Common myeloid progenitor, CD34-positive (primary cell): ENCODE measurements at regions not wholly inside any gene's neighbourhood (a gene's known extent, or its start where the extent isn't known, plus 50 kb on each side); places are given as distances from the start of the nearest gene placed in this dataset.

ENCODE experiments used
- CTCF ChIA-PET: fragments of 350-600 bp; sonication (Branson Sonifier 250); formaldehyde crosslinking; loops from one replicate; lab custom pipeline; 2021; ENCODE audit warnings: antibody characterized with exemption; lab: Charles Lee
- POLR2A ChIA-PET: fragments of 350-600 bp; sonication (Branson Sonifier 250); formaldehyde crosslinking; loops from one replicate; lab custom pipeline; 2021; ENCODE audit warnings: antibody characterized with exemption; lab: Charles Lee
- DNase-seq, 3 donors: peaks; one replicate each; pipeline versions ENCODE4 v3.0.0 to v3.0.0-alpha.2; 2013
- H3K27ac ChIP-seq, 2 experiments: 1 replicate in 1 of 2; 2 replicates in 1 of 2; pipeline ENCODE4 v1.7.0; 2013; ENCODE audit warnings: inconsistent platforms in 2 of 2, low read length in 2 of 2, mild to moderate bottlenecking in 2 of 2, low read depth in 1 of 2, moderate library complexity in 1 of 2; ENCODE audit not compliant: severe bottlenecking in 2 of 2, insufficient read depth in 1 of 2, poor library complexity in 1 of 2
- H3K27me3 ChIP-seq, 5 experiments: replicated peaks in 2 of 5; 1 replicate in 3 of 5; 2 replicates in 2 of 5; pipeline versions ENCODE4 v1.6.1 to v1.7.0; 2013; ENCODE audit warnings: low read length in 4 of 5, mild to moderate bottlenecking in 2 of 5, moderate library complexity in 2 of 5, inconsistent platforms in 1 of 5; ENCODE audit not compliant: insufficient read depth in 5 of 5, control insufficient read depth in 4 of 5
- H3K36me3 ChIP-seq, 4 experiments: 1 replicate in 2 of 4; 2 replicates in 2 of 4; pipeline versions ENCODE4 v1.6.1 to v1.7.0; 2013; ENCODE audit warnings: low read length in 3 of 4, control low read depth in 1 of 4, mild to moderate bottlenecking in 1 of 4; ENCODE audit not compliant: control insufficient read depth in 4 of 4, insufficient read depth in 4 of 4
- H3K4me1 ChIP-seq, 4 experiments: 1 replicate in 3 of 4; 2 replicates in 1 of 4; pipeline versions ENCODE4 v1.6.1 to v1.7.1; 2013; ENCODE audit warnings: low read length in 3 of 4, mild to moderate bottlenecking in 3 of 4, control low read depth in 1 of 4, inconsistent platforms in 1 of 4, moderate library complexity in 1 of 4; ENCODE audit not compliant: control insufficient read depth in 4 of 4, insufficient read depth in 4 of 4; ENCODE audit errors: control extremely low read depth in 1 of 4
- H3K4me3 ChIP-seq, 7 experiments: 1 replicate in 4 of 7; 2 replicates in 3 of 7; pipeline versions ENCODE4 v1.5.1 to v1.7.0; 2013; ENCODE audit warnings: mild to moderate bottlenecking in 7 of 7, low read length in 6 of 7, moderate library complexity in 6 of 7, inconsistent platforms in 2 of 7, low read depth in 2 of 7, control low read depth in 1 of 7; ENCODE audit not compliant: insufficient read depth in 4 of 7, control insufficient read depth in 1 of 7; ENCODE audit errors: extremely low read depth in 1 of 7
- H3K9me3 ChIP-seq, 5 experiments: 1 replicate in 4 of 5; 2 replicates in 1 of 5; pipeline versions ENCODE4 v1.6.1 to v1.7.1; 2013; ENCODE audit warnings: low read length in 4 of 5, mild to moderate bottlenecking in 2 of 5, inconsistent platforms in 1 of 5, low read depth in 1 of 5, moderate library complexity in 1 of 5; ENCODE audit not compliant: control insufficient read depth in 4 of 5, insufficient read depth in 2 of 5; ENCODE audit errors: control extremely low read depth in 1 of 5
- WGBS: methylation state at CpG from one replicate; pipeline ENCODE4 v1.1.5; 2013; ENCODE audit not compliant: insufficient coverage; 5-methylcytosine and 5-hydroxymethylcytosine counted together

- Histone ChIP-seq H3K27me3 (no peaks in the 10 kb centered on the region), H3K4me3 (no peak overlapping the region), H3K4me1 (peaks cover 0 to 8% (median 1%) of the 10 kb centered on the region in 4 experiments), H3K27ac (no peak overlapping the region), H3K9me3 (peaks cover 0 to 3% (median 0%) of the 10 kb centered on the region in 5 experiments), H3K36me3 (no peaks in the 10 kb centered on the region)
- ChIA-PET CTCF (interaction anchor here (1.0 kb wide), 1 partner anchor 10 kb away, joined by 3 read pairs; no protein-coding TSS in a partner anchor), POLR2A (no interaction called here)
- 100% methylated on average over 1 of the region's 2 CpGs for WGBS
- no peak for DNase-seq
Observed at GRCh38 chr3:5564278-5564666, 376.8 kb downstream of the EDEM1 start.

- Histone ChIP-seq H3K27me3 (no peaks in the 10 kb centered on the region), H3K36me3 (no peaks in the 10 kb centered on the region), H3K27ac (no peak overlapping the region), H3K9me3 (peaks cover 0 to 3% (median 0%) of the 10 kb centered on the region in 5 experiments), H3K4me1 (peaks cover 0 to 8% (median 1%) of the 10 kb centered on the region in 4 experiments), H3K4me3 (no peak overlapping the region)
- ChIA-PET POLR2A (interaction anchor here (0.5 to 0.6 kb wide), 2 partner anchors 25 to 1249 kb away, joined by 3 read pairs; no protein-coding TSS in a partner anchor), CTCF (interaction anchor here (0.6 to 1.1 kb wide), 4 partner anchors 8 to 852 kb away, joined by 3 to 4 read pairs (median 3); no protein-coding TSS in a partner anchor)
- DNase-seq, result no peak
- WGBS, result 36% methylated on average over 2 of the region's 4 CpGs
Observed at GRCh38 chr3:5565026-5565425, 377.5 kb downstream of the EDEM1 start.

DNA sequence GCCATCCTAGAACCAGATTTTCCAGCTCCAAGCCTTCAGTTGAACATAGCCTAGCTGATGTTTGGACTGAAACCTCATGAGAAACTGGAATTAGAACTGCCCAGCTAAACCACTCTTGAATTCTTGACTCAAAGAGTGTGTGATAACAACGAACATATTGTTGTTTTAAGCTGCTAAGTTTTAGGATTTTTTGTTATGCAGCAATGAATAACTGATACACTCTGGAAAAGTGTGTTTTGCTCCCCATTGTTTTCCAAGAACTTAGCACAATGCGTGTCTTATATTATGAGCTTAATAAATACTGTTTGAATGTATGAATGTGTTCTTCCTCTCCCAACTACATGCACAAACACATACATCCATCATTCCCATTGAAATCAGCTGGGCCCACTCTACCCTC lies 379.6 kb downstream of the EDEM1 start:
- no peaks in the 10 kb centered on the region for H3K27me3 ChIP-seq
- ChIA-PET CTCF (no interaction called here), POLR2A (no interaction called here)
- 86% methylated on average over 1 of the region's 2 CpGs for WGBS
- no peak overlapping the region for H3K27ac ChIP-seq
- H3K4me1 ChIP-seq, result peaks cover 0 to 8% (median 1%) of the 10 kb centered on the region in 4 experiments
- no peak overlapping the region for H3K4me3 ChIP-seq
- DNase-seq, result no peak
- H3K9me3 ChIP-seq, result no peaks in the 10 kb centered on the region
- H3K36me3 ChIP-seq, result no peaks in the 10 kb centered on the region

GRCh38 chr3:5568451-5568850 lies 380.9 kb downstream of the EDEM1 start:
- H3K4me3 ChIP-seq, result no peak overlapping the region
- no peaks in the 10 kb centered on the region for H3K36me3 ChIP-seq
- no peak overlapping the region for H3K27ac ChIP-seq
- ChIA-PET CTCF (interaction anchor here (1.1 to 1.2 kb wide), 2 partner anchors 10 to 16 kb away, joined by 3 to 5 read pairs; no protein-coding TSS in a partner anchor), POLR2A (no interaction called here)
- peaks cover 0 to 8% (median 1%) of the 10 kb centered on the region in 4 experiments for H3K4me1 ChIP-seq
- no peaks in the 10 kb centered on the region for H3K9me3 ChIP-seq
- peak in 2 of 3 donors; percentile 24 to 30 for DNase-seq
- no peaks in the 10 kb centered on the region for H3K27me3 ChIP-seq
- WGBS, result 43% methylated on average over 2 of the region's 5 CpGs

DNA sequence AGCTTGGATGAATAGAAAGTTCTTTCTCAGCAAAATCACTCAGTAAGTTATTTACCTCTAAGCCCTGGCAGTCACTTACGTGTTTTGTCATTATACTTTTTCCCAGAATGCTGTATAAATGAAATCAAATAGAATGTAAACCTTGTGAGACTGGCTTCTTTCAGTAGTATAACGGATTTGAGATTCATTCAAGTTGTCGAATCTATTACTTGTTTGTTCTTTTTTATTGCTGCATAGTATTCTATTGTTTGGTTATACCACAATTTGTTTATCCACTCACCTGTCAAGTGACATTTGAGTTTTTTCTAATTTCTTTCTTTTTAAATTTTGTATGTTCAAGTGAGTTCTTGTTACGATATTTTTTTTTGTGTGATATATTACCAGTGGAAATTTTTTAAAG lies 381.6 kb downstream of the EDEM1 start:
- 100% methylated on average over 2 of the region's 4 CpGs for WGBS
- Histone ChIP-seq H3K9me3 (no peaks in the 10 kb centered on the region), H3K27me3 (no peaks in the 10 kb centered on the region), H3K36me3 (no peaks in the 10 kb centered on the region), H3K27ac (no peak overlapping the region), H3K4me3 (no peak overlapping the region), H3K4me1 (peaks cover 0 to 8% (median 1%) of the 10 kb centered on the region in 4 experiments)
- POLR2A ChIA-PET, result no interaction called here
- CTCF ChIA-PET, result interaction anchor here (1.2 kb wide), 1 partner anchor 9 kb away, joined by 3 read pairs; no protein-coding TSS in a partner anchor
- DNase-seq, result no peak

GRCh38 chr3:5572168-5572567 lies 384.7 kb downstream of the EDEM1 start:
- no peaks in the 10 kb centered on the region for H3K9me3 ChIP-seq
- H3K4me3 ChIP-seq, result no peak overlapping the region
- POLR2A ChIA-PET, result interaction anchor here (0.7 kb wide), 1 partner anchor 253 kb away, joined by 3 read pairs; no protein-coding TSS in a partner anchor
- 99% methylated on average over 5 of the region's 6 CpGs for WGBS
- H3K4me1 ChIP-seq, result no peaks in the 10 kb centered on the region
- no peak for DNase-seq
- CTCF ChIA-PET, result no interaction called here
- no peak overlapping the region for H3K27ac ChIP-seq
- H3K27me3 ChIP-seq, result no peaks in the 10 kb centered on the region
- no peaks in the 10 kb centered on the region for H3K36me3 ChIP-seq

DNA sequence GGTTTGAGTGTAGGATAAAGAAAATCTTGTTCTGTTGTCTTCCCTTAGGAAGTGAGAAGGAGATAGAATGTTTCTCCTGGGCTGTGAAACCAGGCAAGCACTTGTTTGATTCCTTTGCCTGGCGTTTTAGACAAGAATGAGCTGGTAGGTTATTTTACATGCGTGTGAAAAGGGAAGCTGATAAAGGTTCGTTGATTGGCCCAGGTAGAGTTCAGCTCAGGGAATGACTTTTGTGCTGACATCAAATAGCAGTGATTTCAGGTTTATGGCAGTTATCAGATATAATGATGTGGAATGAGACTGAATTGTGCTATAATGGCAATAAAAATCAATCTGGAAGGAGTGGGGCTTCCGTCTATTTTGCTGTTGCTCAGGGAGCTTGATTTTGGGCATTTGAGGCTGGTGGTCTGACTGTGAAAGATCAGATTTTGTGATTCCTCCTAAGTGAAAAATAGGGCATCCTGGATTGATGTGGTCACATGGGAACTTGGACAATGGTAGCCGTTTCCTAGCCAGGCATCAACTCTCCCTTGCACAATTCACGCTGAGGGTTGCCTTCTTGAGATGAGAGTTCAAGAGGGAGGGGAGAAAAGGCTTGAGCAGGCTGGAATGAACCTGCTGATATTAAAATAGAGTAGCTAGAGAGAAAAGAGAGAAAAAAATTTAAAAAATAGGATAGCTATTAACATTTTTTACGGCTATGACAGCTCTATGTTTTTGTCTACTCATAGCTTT lies 388.9 kb downstream of the EDEM1 start:
- Histone ChIP-seq H3K4me1 (no peaks in the 10 kb centered on the region), H3K4me3 (no peak overlapping the region), H3K27ac (no peak overlapping the region), H3K36me3 (no peaks in the 10 kb centered on the region), H3K9me3 (no peaks in the 10 kb centered on the region), H3K27me3 (no peaks in the 10 kb centered on the region)
- ChIA-PET CTCF (interaction anchor here (1.6 to 2.0 kb wide), 3 partner anchors 8 to 21 kb away, joined by 3 to 5 read pairs (median 4); no protein-coding TSS in a partner anchor), POLR2A (no interaction called here)
- no peak for DNase-seq
- 96% methylated on average over 5 of the region's 7 CpGs for WGBS
